Upper lobe of left lung (tissue), 4 donors: ENCODE measurements at regions not wholly inside any gene's neighbourhood (a gene's known extent, or its start where the extent isn't known, plus 50 kb on each side); places are given as distances from the start of the nearest gene placed in this dataset.

Experiments
- CTCF ChIP-seq, 6 experiments: fragments of 450-650 bp in 4 of 6; fragments of 200-600 bp in 2 of 6; sonication (generic) in 2 of 6; IDR thresholded peaks; one replicate each; pipeline ENCODE4 v1.5.1; 2016 to 2019; ENCODE audit warnings: antibody characterized with exemption in 6 of 6
- EP300 ChIP-seq, 4 donors: sonication (generic); formaldehyde crosslinking; IDR thresholded peaks; one replicate each; pipeline ENCODE4 v1.5.1; 2017; ENCODE audit warnings: antibody characterized with exemption in 4 of 4, control low read depth in 2 of 4
- POLR2A ChIP-seq, 4 donors: fragments of 450-650 bp; IDR thresholded peaks; one replicate each; pipeline ENCODE4 v1.5.1; 2016 to 2017; ENCODE audit warnings: antibody characterized with exemption in 4 of 4, mild to moderate bottlenecking in 2 of 4
- POLR2AphosphoS5 ChIP-seq, 2 donors: sonication (generic); formaldehyde crosslinking; IDR thresholded peaks; one replicate each; pipeline ENCODE4 v1.5.1; 2017; ENCODE audit warnings: antibody characterized with exemption in 2 of 2

- TF ChIP-seq POLR2AphosphoS5 (IDR thresholded peaks at IDR 0.05) (no peak), CTCF (IDR thresholded peaks at IDR 0.05) (no peak), EP300 (IDR thresholded peaks at IDR 0.05) (no peak), POLR2A (IDR thresholded peaks at IDR 0.05) (no peak)
Measured at GRCh38 chr3:117631781-117632180, 922.2 kb downstream of the TUSC7 start.
